ENCODE measurements at regions not wholly inside any gene's neighbourhood (a gene's known extent, or its start where the extent isn't known, plus 50 kb on each side); places are given as distances from the start of the nearest gene placed in this dataset.
A peak's percentile ranks its signal among the peaks of the same experiment; 100 is the strongest.

DNA sequence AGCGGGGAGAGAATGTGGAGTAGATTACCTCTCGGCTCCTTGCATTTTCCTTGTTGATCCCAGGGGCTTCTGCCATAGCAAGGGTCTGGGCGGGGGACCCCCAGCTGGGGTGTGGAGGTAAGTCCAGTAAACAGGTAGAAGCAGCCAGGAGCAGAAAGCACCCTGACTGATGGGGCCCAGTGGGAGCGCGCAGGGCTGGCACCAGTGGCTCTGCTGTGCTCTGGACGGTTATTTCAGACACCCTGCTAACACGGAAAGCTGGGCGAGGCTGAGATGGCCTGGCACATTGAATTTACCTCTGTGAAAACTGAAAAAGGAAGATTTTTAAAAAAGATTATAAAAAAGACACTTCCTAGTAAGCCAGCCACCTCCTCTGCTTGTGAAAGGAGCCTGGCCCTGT, 88.4 kb upstream of the CALM2 start:
- Histone ChIP-seq H3K4me1 (ENCODE audit: control insufficient read depth in 1 of 2, insufficient read depth in 2 of 2, low read length in 2 of 2) (peaks cover 1 to 5% of the 10 kb centered on the region in 2 donors), H3K4me2 (replicated peaks; ENCODE audit: extremely low read depth, low read length, poor library complexity, severe bottlenecking) (no peak overlapping the region), H3K27ac (ENCODE audit: low read depth in 1 of 2, low read length in 2 of 2) (no peak overlapping the region), H3K79me2 (ENCODE audit: insufficient read depth, low read length) (no peaks in the 10 kb centered on the region), H4K20me1 (ENCODE audit: insufficient read depth, low read length) (no peaks in the 10 kb centered on the region), H3K27me3 (ENCODE audit: control insufficient read depth in 2 of 2, insufficient read depth in 2 of 2, low read length in 2 of 2) (no peaks in the 10 kb centered on the region), H3K9ac (ENCODE audit: insufficient read depth, low read length, poor library complexity, severe bottlenecking) (no peak overlapping the region), H3K9me3 (replicated peaks in 1 of 2; ENCODE audit: control insufficient read depth in 1 of 2, insufficient read depth in 1 of 2, low read length in 2 of 2) (no peaks in the 10 kb centered on the region), H3K36me3 (replicated peaks in 1 of 2; ENCODE audit: control insufficient read depth in 1 of 2, insufficient read depth in 2 of 2, low read length in 2 of 2) (no peaks in the 10 kb centered on the region), H3K4me3 (replicated peaks in 1 of 3; ENCODE audit: low read depth in 2 of 3, low read length in 3 of 3) (no peak overlapping the region), H2AFZ (ENCODE audit: insufficient read depth, low read depth, low read length, poor library complexity, severe bottlenecking) (no peak overlapping the region)
- Mint-ChIP-seq H3K9me3 (peaks cover 0 to 5% (median 3%) of the 10 kb centered on the region in 7 donors), H3K36me3 (no peaks in the 10 kb centered on the region), H3K27ac (no peak overlapping the region), H3K4me1 (peaks cover 16% of the 10 kb centered on the region), H3K27me3 (ENCODE audit: low read depth in 3 of 3) (peaks cover 1 to 5% (median 3%) of the 10 kb centered on the region in 3 donors), H3K4me3 (no peak overlapping the region)
- DNase-seq, result no peak
- TF ChIP-seq, protein P1, sequence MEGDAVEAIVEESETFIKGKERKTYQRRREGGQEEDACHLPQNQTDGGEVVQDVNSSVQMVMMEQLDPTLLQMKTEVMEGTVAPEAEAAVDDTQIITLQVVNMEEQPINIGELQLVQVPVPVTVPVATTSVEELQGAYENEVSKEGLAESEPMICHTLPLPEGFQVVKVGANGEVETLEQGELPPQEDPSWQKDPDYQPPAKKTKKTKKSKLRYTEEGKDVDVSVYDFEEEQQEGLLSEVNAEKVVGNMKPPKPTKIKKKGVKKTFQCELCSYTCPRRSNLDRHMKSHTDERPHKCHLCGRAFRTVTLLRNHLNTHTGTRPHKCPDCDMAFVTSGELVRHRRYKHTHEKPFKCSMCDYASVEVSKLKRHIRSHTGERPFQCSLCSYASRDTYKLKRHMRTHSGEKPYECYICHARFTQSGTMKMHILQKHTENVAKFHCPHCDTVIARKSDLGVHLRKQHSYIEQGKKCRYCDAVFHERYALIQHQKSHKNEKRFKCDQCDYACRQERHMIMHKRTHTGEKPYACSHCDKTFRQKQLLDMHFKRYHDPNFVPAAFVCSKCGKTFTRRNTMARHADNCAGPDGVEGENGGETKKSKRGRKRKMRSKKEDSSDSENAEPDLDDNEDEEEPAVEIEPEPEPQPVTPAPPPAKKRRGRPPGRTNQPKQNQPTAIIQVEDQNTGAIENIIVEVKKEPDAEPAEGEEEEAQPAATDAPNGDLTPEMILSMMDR (IDR thresholded peaks at IDR 0.05), result no peak
- intact Hi-C loops (cut with micrococcal nuclease), result no loop called here
- 100% methylated on average over 3 of the region's 8 CpGs for WGBS (ENCODE audit: insufficient coverage)

DNA sequence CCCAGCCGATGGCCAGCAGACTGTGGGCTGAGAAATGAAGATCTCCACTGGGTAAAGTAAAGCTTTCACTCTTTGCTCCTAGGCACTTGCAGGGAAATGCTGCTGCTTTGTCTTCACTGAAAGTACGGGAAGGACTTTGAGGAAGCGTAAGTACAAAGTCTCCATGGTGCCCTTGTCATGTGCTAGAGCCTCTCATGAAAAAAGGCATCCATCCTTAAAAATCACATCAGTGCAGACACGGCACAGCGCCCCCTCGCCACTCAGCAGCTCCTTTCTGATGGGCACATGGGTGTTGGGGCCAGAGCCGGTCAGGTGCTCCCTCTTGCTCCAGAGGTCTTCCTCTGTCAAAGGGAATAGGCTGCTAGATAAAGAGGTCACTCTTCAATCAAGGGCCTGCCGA, 87.8 kb upstream of the CALM2 start:
- Histone ChIP-seq H3K9ac (ENCODE audit: insufficient read depth, low read length, poor library complexity, severe bottlenecking) (no peak overlapping the region), H2AFZ (ENCODE audit: insufficient read depth, low read depth, low read length, poor library complexity, severe bottlenecking) (no peak overlapping the region), H3K27ac (ENCODE audit: low read depth in 1 of 2, low read length in 2 of 2) (no peak overlapping the region), H3K4me2 (replicated peaks; ENCODE audit: extremely low read depth, low read length, poor library complexity, severe bottlenecking) (no peak overlapping the region), H3K79me2 (ENCODE audit: insufficient read depth, low read length) (no peaks in the 10 kb centered on the region), H3K4me1 (ENCODE audit: control insufficient read depth in 1 of 2, insufficient read depth in 2 of 2, low read length in 2 of 2) (peaks cover 2 to 8% of the 10 kb centered on the region in 2 donors), H4K20me1 (ENCODE audit: insufficient read depth, low read length) (no peaks in the 10 kb centered on the region), H3K27me3 (ENCODE audit: control insufficient read depth in 2 of 2, insufficient read depth in 2 of 2, low read length in 2 of 2) (no peaks in the 10 kb centered on the region), H3K4me3 (replicated peaks in 1 of 3; ENCODE audit: low read depth in 2 of 3, low read length in 3 of 3) (no peak overlapping the region), H3K9me3 (replicated peaks in 1 of 2; ENCODE audit: control insufficient read depth in 1 of 2, insufficient read depth in 1 of 2, low read length in 2 of 2) (no peaks in the 10 kb centered on the region), H3K36me3 (replicated peaks in 1 of 2; ENCODE audit: control insufficient read depth in 1 of 2, insufficient read depth in 2 of 2, low read length in 2 of 2) (no peaks in the 10 kb centered on the region)
- peak overlapping the region in 1 of 7 donors; percentile 36 for H3K27ac Mint-ChIP-seq
- TF ChIP-seq, protein P1 (IDR thresholded peaks at IDR 0.05), result no peak
- no peaks in the 10 kb centered on the region for H3K36me3 Mint-ChIP-seq
- peaks cover 1 to 6% (median 3%) of the 10 kb centered on the region in 3 donors for H3K27me3 Mint-ChIP-seq (ENCODE audit: low read depth in 3 of 3)
- no peak overlapping the region for H3K4me3 Mint-ChIP-seq
- DNase-seq, result no peak
- intact Hi-C loops (cut with micrococcal nuclease), result no loop called here
- H3K4me1 Mint-ChIP-seq, result peaks cover 16% of the 10 kb centered on the region
- H3K9me3 Mint-ChIP-seq, result peaks cover 0 to 6% (median 3%) of the 10 kb centered on the region in 7 donors
- WGBS (ENCODE audit: insufficient coverage), result 78% methylated on average over 4 of the region's 8 CpGs

All from CD14-positive monocyte (primary cell).